Epidermal melanocyte (primary cell): ENCODE measurements at regions not wholly inside any gene's neighbourhood (a gene's known extent, or its start where the extent isn't known, plus 50 kb on each side); places are given as distances from the start of the nearest gene placed in this dataset.

Source experiments
- DNase-seq: peaks from one replicate; pipeline ENCODE4 v3.0.0; 2011; ENCODE audit warnings: low spot score; ENCODE audit not compliant: insufficient read length

DNA sequence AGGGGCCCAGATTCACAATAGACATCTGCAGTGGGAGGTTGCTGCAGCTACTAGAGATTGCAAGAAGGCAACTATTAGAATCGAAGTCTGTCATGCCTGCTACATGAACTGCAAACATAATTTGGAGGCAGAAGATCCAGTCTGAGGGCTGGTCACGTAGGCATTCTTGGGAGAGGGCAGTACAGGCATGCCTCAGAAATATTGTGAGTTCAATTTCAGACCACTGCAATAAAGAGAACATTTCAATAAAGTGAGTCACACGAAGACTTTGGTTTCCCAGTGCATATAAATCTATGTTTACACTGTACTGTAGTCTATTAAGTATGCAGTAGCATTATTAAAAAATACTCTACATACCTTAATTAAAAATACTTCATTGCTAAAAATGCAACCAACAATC lies 585.8 kb upstream of the FAT1 start:
- DNase-seq = no peak

DNA sequence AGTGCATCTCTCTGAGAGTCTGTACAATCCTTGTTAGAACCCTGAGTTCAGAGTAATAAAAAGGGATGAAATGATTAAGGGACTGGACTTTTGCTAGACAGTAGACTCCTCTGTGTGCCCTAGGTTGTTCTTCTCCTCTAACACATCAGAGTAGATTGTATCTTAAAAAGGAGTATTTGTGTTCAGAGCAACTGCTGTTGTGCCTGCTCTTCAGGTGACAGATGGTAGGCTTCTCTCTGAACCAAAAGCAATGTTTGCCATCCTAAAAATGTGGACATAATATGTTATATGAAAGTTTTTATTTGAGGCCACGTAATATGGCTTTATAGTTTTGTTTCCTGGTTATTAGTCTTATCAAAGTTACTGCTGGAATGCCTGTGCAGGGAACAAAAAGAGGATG lies 588.6 kb upstream of the FAT1 start:
- no peak for DNase-seq

DNA sequence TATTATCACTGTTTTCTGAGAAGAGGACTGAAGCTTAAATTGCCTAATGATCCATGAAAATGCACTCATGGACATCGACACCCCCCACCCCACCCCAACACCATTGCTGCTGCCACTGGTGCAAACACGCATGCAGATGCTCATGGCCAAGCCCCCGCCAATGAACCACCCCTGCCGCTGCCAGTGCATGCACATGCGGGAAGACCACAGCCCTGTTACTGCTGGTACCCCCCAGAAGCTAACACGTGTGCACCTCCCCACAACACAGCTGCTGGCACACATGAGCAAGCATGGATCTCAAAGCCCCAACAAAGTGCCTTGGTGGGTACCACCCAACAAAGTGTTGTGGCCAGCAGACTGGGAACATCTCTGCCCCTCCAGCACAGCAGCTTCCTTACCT lies 594.1 kb upstream of the FAT1 start:
- no peak for DNase-seq

DNA sequence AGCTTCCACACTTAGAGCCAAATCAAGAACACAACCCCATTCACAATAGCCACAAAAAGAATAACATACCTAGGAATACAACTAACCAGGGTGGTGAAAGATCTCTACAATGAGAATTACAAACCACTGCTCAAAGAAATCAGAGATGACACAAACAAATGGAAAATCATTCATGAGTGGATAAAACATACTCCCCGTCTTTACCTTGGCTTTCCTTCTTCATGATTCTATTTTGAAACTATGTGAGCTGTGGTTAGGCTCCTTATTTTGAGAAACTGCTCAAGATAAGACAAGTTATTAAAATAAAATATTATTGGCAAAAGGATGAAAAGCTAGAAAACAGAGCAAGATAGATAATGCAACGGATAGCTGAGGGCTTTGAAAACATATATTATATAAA lies 598.1 kb upstream of the FAT1 start:
- DNase-seq = no peak

DNA sequence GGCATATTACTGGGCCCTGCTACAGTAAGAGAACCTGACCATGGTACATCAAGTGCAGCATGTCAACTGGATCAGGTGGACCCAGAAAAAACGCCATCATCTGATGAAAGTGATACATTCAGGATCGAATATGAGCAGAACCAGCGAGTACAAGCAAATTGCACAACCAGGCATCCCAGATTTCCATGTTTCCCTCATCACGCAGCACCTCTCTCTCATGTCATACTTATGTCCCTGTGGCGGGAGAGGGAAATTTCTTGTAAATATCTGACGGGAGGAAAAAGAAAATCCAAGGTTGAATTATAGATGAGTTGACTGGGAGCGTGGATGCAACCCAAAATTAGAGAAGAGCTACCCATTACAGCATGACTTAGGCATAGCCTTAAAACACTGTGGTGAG lies 608.5 kb upstream of the FAT1 start:
- no peak for DNase-seq

DNA sequence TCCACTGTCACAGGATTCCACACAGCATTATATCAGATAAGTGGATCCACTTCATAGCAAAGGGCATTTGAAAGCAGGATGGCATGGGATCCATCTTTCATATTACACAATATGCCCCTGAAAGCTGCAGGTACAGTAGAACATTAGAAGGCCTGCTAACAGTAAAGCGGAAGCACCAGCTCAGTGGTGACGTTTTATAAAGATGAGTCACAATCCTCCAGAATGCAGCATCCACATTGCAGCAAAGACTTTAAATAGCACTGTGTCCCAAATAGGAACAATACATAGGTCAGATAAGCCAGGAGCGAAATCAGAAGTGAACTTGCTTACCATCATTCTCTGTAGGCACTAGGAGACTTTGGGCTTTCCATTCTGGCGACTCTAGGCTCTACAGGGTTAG lies 609.5 kb upstream of the FAT1 start:
- no peak for DNase-seq

DNA sequence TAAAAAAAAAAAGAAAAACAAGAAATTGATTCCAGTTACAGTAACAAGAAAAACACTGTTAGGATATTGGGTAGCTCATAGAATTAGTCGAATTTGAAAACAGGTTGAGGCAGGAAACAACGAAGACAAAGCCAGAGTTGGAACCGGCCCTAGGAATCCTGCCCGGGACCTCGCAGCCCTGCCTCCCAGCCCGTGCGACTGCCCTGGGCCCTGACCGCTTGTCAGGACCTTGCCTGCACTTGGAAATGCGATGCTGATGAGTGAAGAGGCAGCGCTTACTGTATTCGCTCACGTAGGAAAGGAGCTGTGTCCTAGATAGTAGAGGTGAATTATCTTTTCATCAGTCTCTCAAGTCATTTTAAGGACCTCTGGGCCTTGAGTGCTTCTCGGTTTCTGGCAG lies 611.7 kb upstream of the FAT1 start:
- no peak for DNase-seq

DNA sequence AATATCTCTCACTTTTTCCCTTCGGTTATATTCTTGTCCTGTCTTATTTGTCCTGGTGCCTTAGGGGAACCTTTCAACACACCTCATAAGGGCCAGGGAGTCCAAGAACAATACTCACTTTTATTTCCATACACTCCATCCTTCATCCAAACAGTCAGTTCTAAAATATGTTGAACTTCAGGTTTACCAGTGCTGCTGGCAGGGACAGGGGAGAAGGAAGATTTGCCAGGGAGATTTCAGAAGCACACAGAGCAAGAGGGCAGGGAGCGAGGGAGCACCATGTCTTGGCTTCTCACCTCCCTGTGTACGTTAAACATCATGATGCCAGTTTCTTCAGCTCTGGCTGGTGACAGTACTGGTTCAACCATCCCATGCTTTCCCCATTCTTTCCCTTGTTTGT lies 631.1 kb upstream of the FAT1 start:
- DNase-seq = no peak

DNA sequence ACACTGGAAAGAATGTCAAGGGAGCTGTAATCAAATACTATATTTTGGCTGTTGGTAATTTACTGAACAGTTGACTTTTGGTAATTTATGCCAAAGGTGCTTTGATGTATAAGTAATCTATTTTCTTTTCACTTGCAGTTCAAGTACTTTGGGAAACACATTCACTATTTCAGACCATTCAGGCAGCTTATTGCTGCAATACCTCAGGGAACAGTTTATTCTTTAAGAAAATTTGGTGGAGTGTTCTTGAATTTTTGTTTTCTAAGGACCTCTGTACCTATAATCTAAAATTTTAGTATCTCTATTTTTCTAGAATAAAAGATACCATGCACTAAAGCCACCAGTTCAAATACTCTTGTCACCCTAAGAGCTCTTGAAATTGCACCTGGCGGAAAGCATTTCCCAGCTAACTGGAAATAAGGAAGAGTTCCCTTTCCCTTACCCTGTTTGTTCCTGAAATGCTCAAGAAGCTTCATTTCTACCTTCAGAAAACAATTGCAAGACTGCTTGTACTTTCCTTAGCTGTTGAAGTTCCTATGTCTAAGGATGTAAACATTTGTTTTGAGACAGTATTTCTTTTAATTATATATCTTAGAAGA lies 633.5 kb upstream of the FAT1 start:
- no peak for DNase-seq

DNA sequence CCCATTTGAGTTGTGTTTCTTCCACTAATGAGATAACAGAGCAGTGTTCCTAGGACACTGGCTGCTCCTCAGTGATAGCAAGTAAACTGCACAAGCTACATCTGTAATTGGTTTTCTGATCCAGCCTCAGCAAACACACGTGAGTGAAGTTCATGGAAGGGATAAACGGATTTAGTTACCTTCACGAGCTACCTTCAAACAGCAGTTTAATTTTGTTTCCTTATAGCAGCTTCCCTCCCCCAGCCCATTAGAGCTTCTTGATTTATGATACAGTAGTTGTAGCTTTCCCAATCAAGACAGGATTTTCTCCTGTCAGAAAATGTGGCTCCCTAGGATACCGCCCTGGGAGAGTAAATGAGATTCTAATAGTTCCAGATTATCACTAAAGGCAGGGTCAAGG lies 634.2 kb upstream of the FAT1 start:
- DNase-seq = no peak

DNA sequence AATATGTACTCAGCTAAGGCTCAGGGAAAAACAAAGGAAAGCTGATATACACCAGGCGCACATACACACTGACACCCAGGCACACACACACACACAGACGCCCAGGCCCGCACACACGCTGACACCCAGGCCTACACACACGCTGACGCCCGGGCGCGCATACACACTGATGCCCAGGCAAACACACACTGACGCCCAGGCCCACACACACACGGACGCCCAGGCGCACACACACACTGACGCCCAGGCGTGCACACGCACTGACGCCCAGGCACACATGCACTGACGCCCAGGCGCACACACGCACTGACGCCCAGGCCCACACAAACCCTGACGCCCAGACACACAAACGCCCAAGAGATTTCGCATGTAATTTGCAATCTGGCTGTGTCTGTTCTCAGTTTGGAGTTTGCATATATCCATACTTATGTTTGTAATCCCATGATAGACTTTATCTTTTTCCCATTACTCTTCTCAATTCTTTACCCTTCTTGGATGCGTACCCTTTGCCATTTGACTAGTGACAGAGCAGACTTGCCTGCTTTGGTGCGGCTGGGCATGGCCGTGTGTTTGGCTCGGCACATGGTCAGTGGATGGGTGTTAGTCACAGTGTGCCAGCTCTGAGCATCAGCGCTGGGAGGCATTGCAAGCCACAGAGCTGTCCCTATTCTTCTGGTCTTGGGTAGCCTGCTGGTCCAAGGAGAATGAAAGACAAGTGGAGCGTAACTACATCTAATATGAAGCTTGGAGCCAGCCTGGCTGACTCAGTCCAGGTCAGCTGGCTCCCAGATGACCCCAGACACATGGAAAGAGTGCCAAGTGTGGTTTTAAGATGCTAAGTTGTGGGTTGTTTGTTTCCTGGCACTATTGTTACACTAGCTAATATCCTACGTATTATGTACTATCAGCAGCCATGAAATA lies 632.4 kb upstream of the ZFP42 start:
- no peak for DNase-seq

DNA sequence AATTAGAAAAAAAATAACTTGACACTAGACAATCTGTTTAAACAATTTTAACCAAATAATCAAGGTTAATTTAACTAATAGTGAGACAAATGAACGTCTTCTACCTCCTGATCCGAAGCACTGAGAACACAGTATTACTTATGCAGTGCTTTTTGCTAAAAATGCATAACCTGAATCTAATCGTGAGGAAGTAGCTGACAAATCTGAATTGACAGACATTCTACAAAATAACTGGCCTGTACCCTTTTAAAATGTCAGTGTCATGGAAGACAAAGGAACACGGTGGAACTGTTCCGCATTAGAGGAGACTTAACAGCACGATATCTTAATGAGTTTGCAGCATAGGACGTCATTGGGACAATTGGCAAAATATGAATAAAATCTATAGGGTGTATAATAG lies 631.2 kb upstream of the ZFP42 start:
- DNase-seq = no peak

DNA sequence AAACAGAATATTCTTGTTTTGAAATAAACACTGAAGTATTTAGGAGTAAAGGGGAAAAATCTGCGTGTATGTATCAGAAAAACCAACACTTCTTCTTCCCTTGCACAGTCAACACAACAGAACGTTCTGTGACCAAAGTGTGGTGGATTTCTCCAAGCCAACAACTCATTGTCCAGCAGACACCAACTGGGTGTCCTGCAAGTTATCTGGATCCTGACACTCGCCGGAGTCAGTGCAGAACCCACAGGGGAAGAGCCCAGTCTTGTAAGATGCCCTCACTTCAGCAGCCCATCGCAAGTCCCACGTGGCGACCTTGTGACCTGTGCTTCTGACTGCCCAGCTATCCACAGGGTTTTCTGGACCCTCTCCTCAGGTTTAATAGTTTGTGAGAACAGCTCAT lies 630.7 kb upstream of the ZFP42 start:
- DNase-seq = no peak

DNA sequence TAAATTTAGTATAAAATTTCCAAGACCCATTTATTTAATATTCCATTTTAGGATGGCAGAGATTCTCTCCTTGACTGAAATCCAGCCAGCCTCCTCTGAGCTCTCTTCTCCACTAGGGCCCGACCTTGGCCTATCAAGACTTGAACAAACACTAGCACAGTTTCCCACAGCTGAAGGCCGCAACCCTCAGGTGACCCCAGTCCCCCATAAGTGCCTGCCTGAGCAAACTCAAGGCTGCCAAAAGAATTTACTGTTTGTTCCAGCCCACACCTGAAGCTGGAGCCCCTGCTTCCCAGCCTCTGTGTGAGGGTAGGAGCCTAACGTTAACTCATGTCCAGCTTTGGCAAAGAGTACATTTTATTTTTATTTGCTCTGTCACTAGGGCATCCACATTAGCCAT lies 629.0 kb upstream of the ZFP42 start:
- DNase-seq = no peak

DNA sequence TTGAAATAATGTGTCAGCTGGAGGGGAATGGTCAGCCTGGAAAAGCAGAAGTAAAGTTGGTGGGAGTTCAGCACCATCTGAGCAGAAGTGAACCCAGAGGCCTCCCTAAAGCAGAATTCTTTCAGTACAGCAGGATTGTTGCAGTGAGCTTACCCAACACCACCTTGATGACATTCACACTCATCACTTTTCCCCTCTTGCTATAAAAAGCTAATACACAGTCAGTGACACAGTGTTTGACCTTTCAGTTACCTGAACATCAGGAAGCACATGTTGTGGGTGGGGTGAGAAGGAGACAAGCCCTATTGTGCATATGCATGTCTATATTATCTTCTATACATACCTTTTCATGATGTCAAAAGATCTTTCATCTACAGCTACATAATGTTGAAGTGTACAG lies 624.7 kb upstream of the ZFP42 start:
- DNase-seq = no peak

DNA sequence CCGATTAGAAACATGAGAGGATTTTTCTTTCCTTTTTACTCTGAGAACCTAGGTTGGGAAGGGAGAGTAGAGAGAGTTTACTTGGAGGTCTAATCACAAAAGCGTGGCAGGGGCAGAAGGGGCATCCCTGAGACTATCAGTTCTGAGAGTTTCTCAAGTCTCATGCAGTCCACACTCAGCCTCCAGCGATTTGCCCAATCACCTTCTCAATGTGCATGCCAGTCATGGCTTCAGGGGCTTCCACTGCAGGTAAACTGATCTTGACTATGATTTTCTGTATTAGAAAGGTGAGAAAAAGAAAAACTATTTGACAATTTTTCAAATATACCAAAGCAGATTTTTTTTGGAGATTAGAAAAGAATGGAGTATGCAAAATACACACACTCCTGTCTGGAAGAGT lies 617.1 kb upstream of the ZFP42 start:
- DNase-seq = no peak

DNA sequence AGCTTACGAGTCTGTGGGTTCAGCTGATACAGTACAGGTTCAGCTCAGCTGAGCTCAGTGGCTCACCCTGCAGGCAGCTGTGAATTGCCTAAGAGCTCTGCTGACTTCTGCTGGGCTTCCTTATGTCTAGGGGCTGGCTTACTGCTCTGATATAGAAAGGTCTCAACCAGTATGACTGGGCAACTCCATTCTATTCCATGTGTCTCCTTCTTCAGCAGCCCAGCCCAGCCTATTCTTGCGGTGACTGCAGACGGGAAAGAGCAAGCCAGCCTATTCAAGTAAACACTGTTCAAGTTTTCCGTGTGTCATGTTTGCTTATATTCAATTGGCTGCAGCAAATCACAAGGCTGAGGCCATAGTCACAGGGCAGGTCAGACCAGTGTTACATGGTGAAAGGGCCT lies 615.4 kb upstream of the ZFP42 start:
- DNase-seq = no peak

DNA sequence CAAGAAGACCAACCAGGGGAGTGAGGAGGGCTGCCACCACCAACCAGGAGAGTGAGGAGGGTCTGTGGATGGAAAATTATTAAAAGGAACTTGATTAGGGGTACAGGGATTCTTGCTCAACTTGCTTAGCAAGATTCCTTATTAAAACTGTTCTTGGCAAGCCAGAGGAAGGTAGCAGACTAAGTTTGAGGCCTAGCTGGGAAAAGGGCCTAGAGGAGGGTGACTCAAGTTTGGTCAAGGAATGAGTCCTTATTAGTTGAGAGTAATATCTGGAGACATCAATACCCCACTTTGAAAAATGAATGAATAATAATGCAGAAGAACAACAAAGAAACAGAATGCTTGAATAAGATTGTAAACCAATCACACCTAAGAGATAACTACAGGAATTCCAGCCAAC lies 612.4 kb upstream of the ZFP42 start:
- DNase-seq = no peak

DNA sequence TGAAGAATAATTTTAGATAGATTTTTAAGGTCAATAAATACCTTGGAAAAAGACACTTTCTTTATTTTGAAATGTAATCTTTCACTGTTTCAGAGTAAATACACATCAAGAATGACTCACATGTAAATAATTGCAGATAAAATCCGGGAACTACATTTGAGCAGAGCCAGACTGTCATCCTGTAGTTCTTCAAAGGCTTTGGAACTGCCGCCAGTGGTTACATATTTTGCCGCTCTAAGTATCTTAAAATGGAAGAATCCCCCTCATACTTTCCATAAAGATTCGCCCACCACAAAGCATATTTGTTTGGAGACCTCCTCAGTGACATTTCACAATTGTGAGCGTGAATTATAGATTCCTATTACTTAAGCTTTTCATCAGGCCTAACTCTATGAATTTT lies 607.8 kb upstream of the ZFP42 start:
- no peak for DNase-seq

DNA sequence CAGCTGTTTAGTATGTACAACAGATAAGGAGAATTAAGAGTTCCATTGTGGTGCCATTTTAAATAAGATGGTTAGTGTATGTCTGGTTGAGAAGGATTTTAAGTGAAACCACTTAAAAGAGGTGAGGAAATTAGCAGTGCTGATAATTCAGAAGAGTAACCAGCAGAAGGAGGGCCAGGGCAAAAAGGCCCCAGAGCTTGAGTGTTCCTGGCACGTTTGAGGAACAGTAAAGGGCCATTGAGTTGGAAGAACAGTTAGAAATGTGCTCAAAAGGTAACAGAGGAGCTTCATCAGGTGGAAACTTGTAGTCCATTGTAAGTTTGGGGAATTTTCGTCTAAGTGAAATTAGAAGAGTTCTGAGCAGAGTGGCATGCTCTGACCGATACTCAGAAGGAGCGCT lies 606.2 kb upstream of the ZFP42 start:
- DNase-seq = no peak

DNA sequence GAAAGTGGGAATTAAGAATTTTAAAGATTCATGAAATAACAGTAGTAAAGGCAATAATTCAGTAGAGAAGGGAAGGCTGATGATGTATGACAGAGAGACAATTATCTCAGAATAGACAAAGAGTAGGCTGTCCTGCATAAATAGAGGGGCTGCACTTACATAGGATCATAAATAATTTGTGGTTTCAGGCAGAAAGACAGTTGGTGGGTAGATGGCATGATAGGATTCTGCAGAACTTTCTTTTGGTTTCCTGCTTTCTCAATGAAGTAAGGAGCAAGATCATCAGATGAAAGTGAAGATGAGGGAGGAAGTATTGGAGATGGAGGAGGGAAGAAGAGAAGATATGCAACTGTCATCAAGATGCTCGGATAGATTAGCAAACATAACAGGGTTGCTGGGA lies 604.9 kb upstream of the ZFP42 start:
- no peak for DNase-seq

DNA sequence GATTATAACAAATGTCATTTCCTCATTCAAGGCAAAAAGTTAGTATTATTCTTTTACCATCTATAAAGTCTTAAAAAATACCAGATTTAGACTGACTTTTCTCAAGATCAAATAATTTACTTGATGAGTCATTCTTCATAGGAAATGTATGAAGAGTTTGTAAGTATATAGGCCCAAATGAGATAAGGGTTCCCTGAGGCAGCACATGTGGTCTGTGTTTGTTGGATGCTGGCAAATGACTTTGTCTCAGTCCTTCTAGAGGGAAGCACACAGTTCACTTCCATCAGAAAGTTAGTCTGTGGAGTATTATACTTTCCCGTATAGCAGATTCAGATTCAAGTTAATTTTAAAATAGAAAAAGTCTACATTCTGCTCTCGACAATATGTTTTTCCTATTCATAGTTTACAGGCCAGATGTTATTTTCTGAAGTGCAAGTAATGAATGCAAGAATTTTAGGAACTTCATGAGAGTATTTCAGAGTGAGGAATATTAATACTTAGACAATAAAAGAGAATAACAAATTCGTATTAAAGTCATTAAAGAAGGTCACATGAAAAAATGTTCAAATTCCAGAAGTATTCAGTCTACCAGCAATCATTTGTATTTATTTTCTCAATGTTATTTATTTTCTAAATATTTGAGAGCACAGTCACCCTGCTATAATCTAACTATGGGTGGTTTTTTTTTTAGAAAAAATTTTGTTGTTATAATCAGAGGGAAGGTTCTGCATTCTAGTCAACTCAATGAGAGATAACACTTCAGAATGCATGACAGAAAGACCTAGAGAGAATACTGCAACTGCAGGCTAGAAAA lies 601.8 kb upstream of the ZFP42 start:
- no peak for DNase-seq
